ENCODE measurements at regions not wholly inside any gene's neighbourhood (a gene's known extent, or its start where the extent isn't known, plus 50 kb on each side); places are given as distances from the start of the nearest gene placed in this dataset.

- Histone ChIP-seq H3K9me2 (ENCODE audit: low read depth, low read length) (no peaks in the 10 kb centered on the region), H4K20me1 (ENCODE audit: insufficient read depth, low read length) (no peaks in the 10 kb centered on the region), H3K36me3 (ENCODE audit: insufficient read depth, low read length) (no peaks in the 10 kb centered on the region), H2AFZ (ENCODE audit: low read length) (no peak overlapping the region), H3K4me3 (ENCODE audit: low read depth, low read length, poor library complexity, severe bottlenecking) (no peak overlapping the region), H3K27me3 (ENCODE audit: insufficient read depth, low read length) (no peaks in the 10 kb centered on the region), H3K27ac (ENCODE audit: low read depth, low read length, poor library complexity, severe bottlenecking) (no peak overlapping the region), H3K4me2 (ENCODE audit: low read length) (no peak overlapping the region), H3K79me2 (ENCODE audit: insufficient read depth, low read length) (no peaks in the 10 kb centered on the region), H3F3A (ENCODE audit: insufficient read depth, low read length) (no peaks in the 10 kb centered on the region), H3K4me1 (ENCODE audit: insufficient read depth, low read length, severe bottlenecking) (no peaks in the 10 kb centered on the region), H3K9me3 (ENCODE audit: low read length) (no peaks in the 10 kb centered on the region), H3K9ac (ENCODE audit: low read length) (no peak overlapping the region)
- TF ChIP-seq EZH2 (IDR thresholded peaks at IDR 0.05; ENCODE audit: borderline replicate concordance, low read length), result no peak
- TF ChIP-seq, protein P1, sequence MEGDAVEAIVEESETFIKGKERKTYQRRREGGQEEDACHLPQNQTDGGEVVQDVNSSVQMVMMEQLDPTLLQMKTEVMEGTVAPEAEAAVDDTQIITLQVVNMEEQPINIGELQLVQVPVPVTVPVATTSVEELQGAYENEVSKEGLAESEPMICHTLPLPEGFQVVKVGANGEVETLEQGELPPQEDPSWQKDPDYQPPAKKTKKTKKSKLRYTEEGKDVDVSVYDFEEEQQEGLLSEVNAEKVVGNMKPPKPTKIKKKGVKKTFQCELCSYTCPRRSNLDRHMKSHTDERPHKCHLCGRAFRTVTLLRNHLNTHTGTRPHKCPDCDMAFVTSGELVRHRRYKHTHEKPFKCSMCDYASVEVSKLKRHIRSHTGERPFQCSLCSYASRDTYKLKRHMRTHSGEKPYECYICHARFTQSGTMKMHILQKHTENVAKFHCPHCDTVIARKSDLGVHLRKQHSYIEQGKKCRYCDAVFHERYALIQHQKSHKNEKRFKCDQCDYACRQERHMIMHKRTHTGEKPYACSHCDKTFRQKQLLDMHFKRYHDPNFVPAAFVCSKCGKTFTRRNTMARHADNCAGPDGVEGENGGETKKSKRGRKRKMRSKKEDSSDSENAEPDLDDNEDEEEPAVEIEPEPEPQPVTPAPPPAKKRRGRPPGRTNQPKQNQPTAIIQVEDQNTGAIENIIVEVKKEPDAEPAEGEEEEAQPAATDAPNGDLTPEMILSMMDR (IDR thresholded peaks at IDR 0.05; ENCODE audit: low read length), result no peak
These were observed 151.3 kb upstream of the HSF2 start for GRCh38 chr6:122248001-122248669.

DNA sequence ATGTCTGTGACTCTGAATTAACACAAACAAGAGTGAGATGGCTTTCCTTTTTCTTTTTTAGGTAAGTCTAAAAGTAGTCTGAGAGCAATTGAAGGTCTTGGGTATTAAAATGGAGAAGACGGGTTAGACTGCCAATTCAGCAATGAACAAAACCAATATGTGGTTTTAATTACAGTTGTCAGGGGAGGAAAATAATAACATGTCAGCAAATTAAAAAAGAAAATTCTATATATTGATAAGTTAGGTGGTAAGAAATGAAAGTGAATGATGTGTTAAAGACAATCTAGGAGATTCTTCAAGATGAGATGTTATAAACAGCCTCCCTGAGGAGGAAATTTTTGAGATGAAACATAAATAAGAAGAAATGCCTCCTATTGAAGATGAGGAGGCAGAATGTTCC is 150.6 kb upstream of the HSF2 start:
- Histone ChIP-seq H3K27me3 (ENCODE audit: insufficient read depth, low read length) (no peaks in the 10 kb centered on the region), H3K4me1 (ENCODE audit: insufficient read depth, low read length, severe bottlenecking) (no peaks in the 10 kb centered on the region), H3K79me2 (ENCODE audit: insufficient read depth, low read length) (no peaks in the 10 kb centered on the region), H4K20me1 (ENCODE audit: insufficient read depth, low read length) (no peaks in the 10 kb centered on the region), H3K9me3 (ENCODE audit: low read length) (no peaks in the 10 kb centered on the region), H3K4me2 (ENCODE audit: low read length) (no peak overlapping the region), H3F3A (ENCODE audit: insufficient read depth, low read length) (no peaks in the 10 kb centered on the region), H3K36me3 (ENCODE audit: insufficient read depth, low read length) (no peaks in the 10 kb centered on the region), H3K27ac (ENCODE audit: low read depth, low read length, poor library complexity, severe bottlenecking) (no peak overlapping the region), H3K9ac (ENCODE audit: low read length) (no peak overlapping the region), H3K4me3 (ENCODE audit: low read depth, low read length, poor library complexity, severe bottlenecking) (no peak overlapping the region), H2AFZ (ENCODE audit: low read length) (no peak overlapping the region), H3K9me2 (ENCODE audit: low read depth, low read length) (no peaks in the 10 kb centered on the region)
- TF ChIP-seq, protein P1 (IDR thresholded peaks at IDR 0.05; ENCODE audit: low read length), result no peak
- TF ChIP-seq EZH2 (IDR thresholded peaks at IDR 0.05; ENCODE audit: borderline replicate concordance, low read length), result no peak

- H3K27me3 ChIP-seq (ENCODE audit: insufficient read depth, low read length), result no peaks in the 10 kb centered on the region
- no peaks in the 10 kb centered on the region for H3K9me3 ChIP-seq (ENCODE audit: low read length)
These were observed 140.6 kb upstream of the HSF2 start for GRCh38 chr6:122258839-122259238.

More at GRCh38 chr6:122258839-122259238, 140.6 kb upstream of the HSF2 start:
- H3K9ac ChIP-seq (ENCODE audit: low read length), result no peak overlapping the region
- no peak overlapping the region for H3K27ac ChIP-seq (ENCODE audit: low read depth, low read length, poor library complexity, severe bottlenecking)
- TF ChIP-seq EZH2 (IDR thresholded peaks at IDR 0.05; ENCODE audit: borderline replicate concordance, low read length), result no peak
- TF ChIP-seq, protein P1 (IDR thresholded peaks at IDR 0.05; ENCODE audit: low read length), result no peak
- H3K4me2 ChIP-seq (ENCODE audit: low read length), result no peak overlapping the region
- no peaks in the 10 kb centered on the region for H3K79me2 ChIP-seq (ENCODE audit: insufficient read depth, low read length)
- H3K4me1 ChIP-seq (ENCODE audit: insufficient read depth, low read length, severe bottlenecking), result no peaks in the 10 kb centered on the region
- no peak overlapping the region for H3K4me3 ChIP-seq (ENCODE audit: low read depth, low read length, poor library complexity, severe bottlenecking)
- H2AFZ ChIP-seq (ENCODE audit: low read length), result no peak overlapping the region
- no peaks in the 10 kb centered on the region; the same call in 1 of the 2 replicates for H3K9me2 ChIP-seq (ENCODE audit: low read depth, low read length)
- no peaks in the 10 kb centered on the region for H3K36me3 ChIP-seq (ENCODE audit: insufficient read depth, low read length)
- no peaks in the 10 kb centered on the region for H3F3A ChIP-seq (ENCODE audit: insufficient read depth, low read length)
- no peaks in the 10 kb centered on the region for H4K20me1 ChIP-seq (ENCODE audit: insufficient read depth, low read length)

Data from OCI-LY1 (cell line).